Mononuclear cell (primary cell): ENCODE measurements at regions not wholly inside any gene's neighbourhood (a gene's known extent, or its start where the extent isn't known, plus 50 kb on each side); places are given as distances from the start of the nearest gene placed in this dataset.

Experiments used
- H3K27me3 ChIP-seq: 2 replicates; pipeline ENCODE4 v1.6.0; 2011; ENCODE audit warnings: low read length, control low read depth; ENCODE audit not compliant: insufficient read depth
- H3K4me1 ChIP-seq: 2 replicates; pipeline ENCODE4 v1.5.1; 2011; ENCODE audit warnings: mild to moderate bottlenecking, low read length, control low read depth; ENCODE audit not compliant: insufficient read depth
- H3K4me3 ChIP-seq: 2 replicates; pipeline ENCODE4 v1.5.1; 2011; ENCODE audit warnings: mild to moderate bottlenecking, low read length, moderate library complexity
- H3K9me3 ChIP-seq: 2 replicates; pipeline ENCODE4 v1.5.1; 2011; ENCODE audit warnings: low read depth, mild to moderate bottlenecking, control low read depth, low read length

GRCh38 chr16:66131895-66132294, 234.6 kb upstream of the CDH5 start:
- H3K9me3 ChIP-seq = no peaks in the 10 kb centered on the region
- peaks cover 25% of the 10 kb centered on the region for H3K27me3 ChIP-seq
- peaks cover 6% of the 10 kb centered on the region for H3K4me1 ChIP-seq
- no peak overlapping the region for H3K4me3 ChIP-seq

- Histone ChIP-seq H3K9me3 (no peaks in the 10 kb centered on the region), H3K27me3 (peaks cover 29% of the 10 kb centered on the region), H3K4me3 (no peak overlapping the region), H3K4me1 (peaks cover 6% of the 10 kb centered on the region)
These were observed 235.2 kb upstream of the CDH5 start for GRCh38 chr16:66131156-66131807.

DNA sequence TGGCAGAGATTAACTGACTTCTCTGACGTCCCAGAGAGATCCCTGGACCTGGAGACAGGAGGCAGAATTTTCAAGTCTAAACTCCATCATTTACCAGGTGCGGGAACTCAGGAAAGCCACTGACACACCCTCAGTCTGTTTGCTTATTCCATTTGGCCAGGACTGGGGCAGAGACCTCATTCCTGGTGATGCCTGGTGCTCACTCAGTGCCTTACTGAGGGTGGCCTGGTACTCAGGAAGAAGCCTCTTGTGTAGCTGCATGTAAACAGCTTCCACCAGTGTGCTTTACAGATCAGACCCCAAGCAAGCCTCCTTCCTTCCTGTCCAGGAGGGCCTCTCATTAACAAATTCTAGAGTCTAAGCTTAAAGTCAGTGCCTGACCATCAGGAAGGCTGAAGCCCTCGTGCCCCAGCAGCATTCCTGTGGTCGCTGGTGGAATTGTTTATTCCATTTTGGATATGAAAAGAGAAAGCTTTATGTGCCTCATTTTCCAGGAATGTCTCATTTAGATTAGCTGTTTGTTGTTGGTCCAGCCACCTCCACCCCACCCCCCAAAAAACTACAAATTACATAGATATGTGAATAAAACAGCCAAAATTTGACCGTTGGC, 236.1 kb upstream of the CDH5 start:
- no peak overlapping the region for H3K4me3 ChIP-seq
- H3K4me1 ChIP-seq = no peaks in the 10 kb centered on the region
- H3K9me3 ChIP-seq = no peaks in the 10 kb centered on the region
- H3K27me3 ChIP-seq = peaks cover 34% of the 10 kb centered on the region

DNA sequence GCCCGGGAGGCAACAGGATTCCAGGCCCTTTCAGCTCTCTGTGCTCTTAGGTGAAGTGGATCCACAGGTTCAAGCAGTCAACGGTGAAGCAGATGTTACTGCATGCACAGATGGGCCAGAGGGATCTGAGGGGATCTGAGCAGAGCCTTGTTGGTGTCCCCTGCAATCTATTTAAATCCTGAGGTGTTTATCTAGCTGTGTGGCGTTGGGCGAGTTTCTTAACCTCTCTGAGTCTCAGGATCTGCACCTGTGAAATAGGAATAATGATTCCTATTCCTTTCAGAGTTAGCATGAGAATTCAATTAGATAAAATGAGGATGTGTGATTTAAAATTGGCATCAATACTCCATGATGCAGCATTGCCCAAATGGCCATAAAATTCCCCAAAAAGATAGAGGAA, 237.3 kb upstream of the CDH5 start:
- Histone ChIP-seq H3K4me1 (no peaks in the 10 kb centered on the region), H3K4me3 (no peak overlapping the region), H3K27me3 (peaks cover 34% of the 10 kb centered on the region), H3K9me3 (no peaks in the 10 kb centered on the region)

GRCh38 chr16:66128371-66128770, 238.1 kb upstream of the CDH5 start:
- no peak overlapping the region for H3K4me3 ChIP-seq
- H3K4me1 ChIP-seq = no peaks in the 10 kb centered on the region
- H3K27me3 ChIP-seq = peaks cover 34% of the 10 kb centered on the region
- no peaks in the 10 kb centered on the region for H3K9me3 ChIP-seq

- Histone ChIP-seq H3K4me1 (no peaks in the 10 kb centered on the region), H3K4me3 (no peak overlapping the region), H3K27me3 (peaks cover 34% of the 10 kb centered on the region), H3K9me3 (no peaks in the 10 kb centered on the region)
These were observed 238.8 kb upstream of the CDH5 start for GRCh38 chr16:66127459-66128370.

DNA sequence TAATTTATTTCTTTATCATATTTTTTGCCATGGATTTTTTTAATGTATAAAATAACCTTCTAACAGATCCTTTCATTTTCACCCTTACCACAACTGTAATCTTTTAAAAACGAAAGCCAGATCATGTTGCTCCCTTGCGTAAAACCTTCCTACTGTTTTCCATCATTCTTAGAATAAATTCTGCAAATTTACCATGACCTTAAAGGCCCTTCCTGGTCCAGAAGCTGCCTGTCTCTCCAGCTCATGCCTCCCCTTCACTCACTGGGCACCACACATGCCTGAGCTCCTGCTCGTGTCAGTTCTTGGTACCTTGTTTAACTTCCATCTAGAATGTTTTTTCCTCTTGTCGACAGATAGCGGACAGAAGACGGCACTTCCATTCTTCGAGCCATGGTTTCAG, 245.0 kb upstream of the CDH5 start:
- Histone ChIP-seq H3K4me1 (no peaks in the 10 kb centered on the region), H3K9me3 (no peaks in the 10 kb centered on the region), H3K4me3 (no peak overlapping the region), H3K27me3 (peaks cover 8% of the 10 kb centered on the region)

- Histone ChIP-seq H3K4me1 (no peaks in the 10 kb centered on the region), H3K27me3 (peaks cover 6% of the 10 kb centered on the region), H3K4me3 (no peak overlapping the region), H3K9me3 (no peaks in the 10 kb centered on the region)
These were observed 245.8 kb upstream of the CDH5 start for GRCh38 chr16:66120656-66121055.

DNA sequence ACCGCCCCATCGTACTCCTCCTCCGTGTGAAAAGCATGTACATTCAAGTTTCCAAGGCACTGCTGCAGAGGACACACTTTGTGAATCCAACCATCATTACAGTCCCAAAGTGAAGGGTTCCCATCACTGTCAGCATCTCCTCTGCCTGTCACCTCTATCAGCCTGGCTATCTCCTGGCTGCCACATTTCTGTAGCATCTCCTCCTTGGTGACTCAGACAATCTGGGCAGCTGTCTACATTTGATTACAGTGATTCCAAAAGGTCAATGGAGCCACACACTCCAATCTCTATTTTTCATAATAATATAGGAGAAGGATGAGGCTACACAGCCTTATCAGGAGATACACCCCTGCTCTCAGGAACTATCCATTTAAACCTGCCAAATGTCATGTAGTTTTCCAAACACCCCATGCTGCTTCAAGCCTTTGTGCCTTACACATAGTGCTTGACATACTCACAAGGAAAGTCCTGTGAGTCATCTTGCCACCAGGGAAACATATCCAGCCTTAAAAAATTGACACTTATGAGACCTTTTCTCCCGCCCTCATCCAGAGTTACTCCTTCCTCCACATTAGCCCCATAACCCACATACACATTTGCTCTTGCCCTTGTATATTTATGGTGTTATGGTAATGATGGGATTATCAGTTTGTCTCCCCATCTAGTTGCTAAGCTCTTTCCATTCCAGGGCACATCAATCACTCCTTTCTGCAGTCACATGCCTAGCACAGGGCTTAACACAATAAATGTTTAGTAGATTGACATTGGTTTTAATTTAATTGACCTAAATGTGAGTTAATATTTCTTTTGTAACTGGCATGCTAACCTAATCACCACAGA, 250.1 kb upstream of the CDH5 start:
- no peak overlapping the region for H3K4me3 ChIP-seq
- no peaks in the 10 kb centered on the region for H3K4me1 ChIP-seq
- H3K27me3 ChIP-seq = no peaks in the 10 kb centered on the region
- no peaks in the 10 kb centered on the region for H3K9me3 ChIP-seq

GRCh38 chr16:66115373-66115772, 251.1 kb upstream of the CDH5 start:
- Histone ChIP-seq H3K27me3 (no peaks in the 10 kb centered on the region), H3K9me3 (no peaks in the 10 kb centered on the region), H3K4me3 (no peak overlapping the region), H3K4me1 (no peaks in the 10 kb centered on the region)

DNA sequence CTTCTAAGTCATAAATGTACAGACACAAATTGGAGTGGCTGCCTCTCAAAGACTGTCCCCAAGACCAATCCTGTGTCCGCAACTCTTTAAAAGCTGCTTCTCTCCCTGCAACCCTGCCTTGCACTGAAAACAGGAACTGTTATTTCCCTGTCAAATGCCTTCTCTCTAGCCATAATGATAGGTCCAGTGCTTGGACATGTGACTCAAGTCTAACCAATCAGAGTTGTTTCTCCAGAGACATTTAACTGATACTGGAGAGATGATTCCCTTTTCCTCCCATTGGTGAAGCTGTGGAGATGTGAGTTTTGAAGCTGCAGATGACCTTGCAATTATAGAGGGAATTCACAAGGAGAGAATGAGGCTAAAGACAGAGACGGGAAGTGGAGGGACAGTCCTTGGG, 253.3 kb upstream of the CDH5 start:
- H3K4me3 ChIP-seq = no peak overlapping the region
- H3K27me3 ChIP-seq = no peaks in the 10 kb centered on the region
- no peaks in the 10 kb centered on the region for H3K4me1 ChIP-seq
- no peaks in the 10 kb centered on the region for H3K9me3 ChIP-seq

- Histone ChIP-seq H3K4me1 (no peaks in the 10 kb centered on the region), H3K27me3 (no peaks in the 10 kb centered on the region), H3K9me3 (no peaks in the 10 kb centered on the region), H3K4me3 (no peak overlapping the region)
These were observed 256.8 kb upstream of the CDH5 start for GRCh38 chr16:66109677-66110076.

GRCh38 chr16:66107661-66108060, 258.8 kb upstream of the CDH5 start:
- Histone ChIP-seq H3K4me3 (no peak overlapping the region), H3K27me3 (no peaks in the 10 kb centered on the region), H3K9me3 (no peaks in the 10 kb centered on the region), H3K4me1 (no peaks in the 10 kb centered on the region)

DNA sequence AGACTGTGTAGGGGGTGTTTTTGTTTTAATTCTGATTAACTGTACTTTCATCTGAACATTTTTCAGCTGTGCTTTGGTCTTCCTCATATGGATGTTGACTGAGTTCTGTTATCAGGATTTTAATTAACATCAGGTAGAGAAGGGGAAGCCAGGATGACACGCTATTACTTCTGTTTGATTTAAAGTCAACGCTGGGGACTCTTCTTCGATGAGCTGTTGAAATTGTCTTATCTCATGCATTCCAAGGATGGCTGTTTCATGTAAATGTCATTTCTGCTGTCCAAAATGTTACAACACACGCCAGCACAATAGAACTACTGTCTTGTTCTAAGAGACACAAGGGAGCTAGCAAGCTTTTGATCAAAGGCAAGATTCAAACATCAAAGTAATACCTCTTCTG, 263.3 kb upstream of the CDH5 start:
- H3K4me3 ChIP-seq = no peak overlapping the region
- no peaks in the 10 kb centered on the region for H3K27me3 ChIP-seq
- no peaks in the 10 kb centered on the region for H3K4me1 ChIP-seq
- no peaks in the 10 kb centered on the region for H3K9me3 ChIP-seq

GRCh38 chr16:66099306-66099705, 267.2 kb upstream of the CDH5 start:
- Histone ChIP-seq H3K4me1 (no peaks in the 10 kb centered on the region), H3K27me3 (no peaks in the 10 kb centered on the region), H3K4me3 (no peak overlapping the region), H3K9me3 (no peaks in the 10 kb centered on the region)
